Loucy (cell line): ENCODE measurements at regions not wholly inside any gene's neighbourhood (a gene's known extent, or its start where the extent isn't known, plus 50 kb on each side); places are given as distances from the start of the nearest gene placed in this dataset.

ENCODE experiments used
- H2AFZ ChIP-seq: fragments of 200-600 bp; sonication (generic); 2 replicates; pipeline ENCODE4 v1.6.0; 2016; ENCODE audit warnings: antibody characterized with exemption, mild to moderate bottlenecking, low read length, moderate library complexity
- H3F3A ChIP-seq: fragments of 200-600 bp; 2 replicates; pipeline ENCODE4 v1.6.0; 2016; ENCODE audit warnings: antibody characterized with exemption, low read depth, mild to moderate bottlenecking
- H3K27me3 ChIP-seq: fragments of 200-600 bp; sonication (generic); 2 replicates; pipeline ENCODE4 v1.6.1; 2014; ENCODE audit warnings: low read length, mild to moderate bottlenecking; ENCODE audit not compliant: insufficient read depth, poor library complexity, severe bottlenecking
- H3K36me3 ChIP-seq: fragments of 200-600 bp; sonication (generic); 2 replicates; pipeline ENCODE4 v1.6.1; 2016; ENCODE audit warnings: low read length; ENCODE audit not compliant: insufficient read depth
- H3K4me1 ChIP-seq: fragments of 200-600 bp; sonication (generic); 2 replicates; pipeline ENCODE4 v1.5.1; 2014; ENCODE audit warnings: low read length, mild to moderate bottlenecking; ENCODE audit not compliant: insufficient read depth, poor library complexity, severe bottlenecking
- H3K4me2 ChIP-seq: fragments of 200-600 bp; sonication (generic); 2 replicates; pipeline ENCODE4 v1.6.0; 2014; ENCODE audit warnings: antibody characterized with exemption, low read length, low read depth, mild to moderate bottlenecking; ENCODE audit not compliant: poor library complexity, severe bottlenecking
- H3K4me3 ChIP-seq: fragments of 200-600 bp; sonication (generic); 2 replicates; pipeline ENCODE4 v1.5.1; 2014; ENCODE audit warnings: low read length, mild to moderate bottlenecking, mixed read lengths; ENCODE audit not compliant: poor library complexity, severe bottlenecking
- H3K79me2 ChIP-seq: fragments of 200-600 bp; sonication (generic); 2 replicates; pipeline ENCODE4 v1.6.1; 2014; ENCODE audit warnings: low read length; ENCODE audit not compliant: insufficient read depth
- H3K9ac ChIP-seq: fragments of 200-600 bp; sonication (generic); 2 replicates; pipeline ENCODE4 v1.6.0; 2014; ENCODE audit warnings: mild to moderate bottlenecking, low read depth, low read length, moderate library complexity; ENCODE audit not compliant: poor library complexity, severe bottlenecking
- H3K9me2 ChIP-seq: fragments of 200-600 bp; sonication (generic); replicated peaks from 2 replicates; pipeline ENCODE4 v1.6.1; 2016; ENCODE audit warnings: low read depth, low read length, mixed read lengths
- H3K9me3 ChIP-seq: fragments of 200-600 bp; sonication (generic); 2 replicates; pipeline ENCODE4 v1.6.1; 2014; ENCODE audit warnings: mild to moderate bottlenecking, antibody characterized with exemption, low read length, low read depth; ENCODE audit not compliant: insufficient read depth
- H4K20me1 ChIP-seq: fragments of 200-600 bp; sonication (generic); 2 replicates; pipeline ENCODE4 v1.6.0; 2014; ENCODE audit warnings: antibody characterized with exemption, low read length, mild to moderate bottlenecking; ENCODE audit not compliant: insufficient read depth, poor library complexity, severe bottlenecking
- CTCF ChIP-seq: fragments of 200-600 bp; sonication (generic); conservative IDR thresholded peaks from 2 replicates; pipeline ENCODE4 v1.5.1; 2014; ENCODE audit warnings: mild to moderate bottlenecking, antibody characterized with exemption, low read length
- EZH2phosphoT487 ChIP-seq: fragments of 200-600 bp; IDR thresholded peaks from 2 replicates; pipeline ENCODE4 v1.6.1; 2018; ENCODE audit warnings: antibody characterized with exemption, mild to moderate bottlenecking, moderate library complexity, borderline replicate concordance

- no peak overlapping the region for H3K9ac ChIP-seq
- no peaks in the 10 kb centered on the region for H4K20me1 ChIP-seq
- TF ChIP-seq EZH2phosphoT487 (no peak), CTCF (no peak)
- H3K9me3 ChIP-seq: no peaks in the 10 kb centered on the region
- no peak overlapping the region for H3K4me2 ChIP-seq
- no peaks in the 10 kb centered on the region for H3K9me2 ChIP-seq
- H3K36me3 ChIP-seq: no peaks in the 10 kb centered on the region
- no peaks in the 10 kb centered on the region for H3K27me3 ChIP-seq
- H2AFZ ChIP-seq: no peak overlapping the region
- H3K4me1 ChIP-seq: no peaks in the 10 kb centered on the region
- no peaks in the 10 kb centered on the region for H3F3A ChIP-seq
- H3K79me2 ChIP-seq: no peaks in the 10 kb centered on the region
- no peak overlapping the region for H3K4me3 ChIP-seq
Measured at GRCh38 chr4:126821152-126821551, 811.6 kb upstream of the INTU start.

GRCh38 chr4:126825083-126825482 lies 807.7 kb upstream of the INTU start:
- H3K36me3 ChIP-seq: no peaks in the 10 kb centered on the region

GRCh38 chr4:126827669-126828068 lies 805.1 kb upstream of the INTU start:
- H3K4me2 ChIP-seq: no peak overlapping the region

More at GRCh38 chr4:126825083-126825482, 807.7 kb upstream of the INTU start:
- Histone ChIP-seq H3F3A (no peaks in the 10 kb centered on the region), H3K9me3 (no peaks in the 10 kb centered on the region), H2AFZ (no peak overlapping the region), H3K27me3 (no peaks in the 10 kb centered on the region), H3K79me2 (no peaks in the 10 kb centered on the region), H4K20me1 (no peaks in the 10 kb centered on the region), H3K4me2 (no peak overlapping the region), H3K4me1 (no peaks in the 10 kb centered on the region), H3K4me3 (no peak overlapping the region), H3K9me2 (no peaks in the 10 kb centered on the region), H3K9ac (no peak overlapping the region)
- TF ChIP-seq CTCF (no peak), EZH2phosphoT487 (no peak)

More at GRCh38 chr4:126827669-126828068, 805.1 kb upstream of the INTU start:
- H3K79me2 ChIP-seq: no peaks in the 10 kb centered on the region
- no peaks in the 10 kb centered on the region for H4K20me1 ChIP-seq
- no peaks in the 10 kb centered on the region for H3K4me1 ChIP-seq
- H3K27me3 ChIP-seq: no peaks in the 10 kb centered on the region
- TF ChIP-seq CTCF (no peak), EZH2phosphoT487 (no peak)
- H3K9me3 ChIP-seq: no peaks in the 10 kb centered on the region
- H3K4me3 ChIP-seq: no peak overlapping the region
- H3K9me2 ChIP-seq: no peaks in the 10 kb centered on the region
- no peaks in the 10 kb centered on the region for H3F3A ChIP-seq
- no peak overlapping the region for H3K9ac ChIP-seq
- H3K36me3 ChIP-seq: no peaks in the 10 kb centered on the region
- H2AFZ ChIP-seq: no peak overlapping the region
